ENCODE measurements at regions not wholly inside any gene's neighbourhood (a gene's known extent, or its start where the extent isn't known, plus 50 kb on each side); places are given as distances from the start of the nearest gene placed in this dataset.

DNA sequence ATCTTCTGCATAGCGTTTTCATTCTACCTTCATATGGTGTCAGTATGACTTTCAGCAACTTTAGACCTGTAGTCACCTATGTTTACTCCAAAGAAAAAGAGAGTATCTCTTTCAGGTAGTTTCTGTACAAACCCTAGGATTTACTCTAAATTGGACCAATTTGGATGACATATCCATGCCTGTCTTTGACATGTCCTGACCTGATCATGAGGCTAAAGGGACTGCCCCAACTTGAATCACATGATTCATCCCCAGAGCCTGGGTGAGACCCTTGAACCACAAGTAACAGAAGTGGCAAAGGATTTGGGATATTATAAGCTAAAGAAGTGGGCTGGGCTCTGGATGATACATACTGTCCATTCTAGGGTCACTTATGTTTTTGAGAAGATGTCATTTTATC is 124.5 kb upstream of the CSNK1A1L start:
- DNase-seq (ENCODE audit: low spot score) = no peak
- peaks cover 13% of the 10 kb centered on the region for H3K36me3 Mint-ChIP-seq (ENCODE audit: low read depth)
- TF ChIP-seq, protein P1, sequence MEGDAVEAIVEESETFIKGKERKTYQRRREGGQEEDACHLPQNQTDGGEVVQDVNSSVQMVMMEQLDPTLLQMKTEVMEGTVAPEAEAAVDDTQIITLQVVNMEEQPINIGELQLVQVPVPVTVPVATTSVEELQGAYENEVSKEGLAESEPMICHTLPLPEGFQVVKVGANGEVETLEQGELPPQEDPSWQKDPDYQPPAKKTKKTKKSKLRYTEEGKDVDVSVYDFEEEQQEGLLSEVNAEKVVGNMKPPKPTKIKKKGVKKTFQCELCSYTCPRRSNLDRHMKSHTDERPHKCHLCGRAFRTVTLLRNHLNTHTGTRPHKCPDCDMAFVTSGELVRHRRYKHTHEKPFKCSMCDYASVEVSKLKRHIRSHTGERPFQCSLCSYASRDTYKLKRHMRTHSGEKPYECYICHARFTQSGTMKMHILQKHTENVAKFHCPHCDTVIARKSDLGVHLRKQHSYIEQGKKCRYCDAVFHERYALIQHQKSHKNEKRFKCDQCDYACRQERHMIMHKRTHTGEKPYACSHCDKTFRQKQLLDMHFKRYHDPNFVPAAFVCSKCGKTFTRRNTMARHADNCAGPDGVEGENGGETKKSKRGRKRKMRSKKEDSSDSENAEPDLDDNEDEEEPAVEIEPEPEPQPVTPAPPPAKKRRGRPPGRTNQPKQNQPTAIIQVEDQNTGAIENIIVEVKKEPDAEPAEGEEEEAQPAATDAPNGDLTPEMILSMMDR (IDR thresholded peaks at IDR 0.05) = no peak
- H3K9me3 Mint-ChIP-seq (ENCODE audit: low read depth) = peaks cover 27% of the 10 kb centered on the region
- peaks cover 29% of the 10 kb centered on the region for H3K4me1 Mint-ChIP-seq (ENCODE audit: low read depth)
- no peaks in the 10 kb centered on the region for H3K27me3 Mint-ChIP-seq (ENCODE audit: low read depth)
- H3K4me3 Mint-ChIP-seq (ENCODE audit: unreplicated experiment) = no peak overlapping the region
- H3K27ac Mint-ChIP-seq (ENCODE audit: unreplicated experiment) = no peak overlapping the region

DNA sequence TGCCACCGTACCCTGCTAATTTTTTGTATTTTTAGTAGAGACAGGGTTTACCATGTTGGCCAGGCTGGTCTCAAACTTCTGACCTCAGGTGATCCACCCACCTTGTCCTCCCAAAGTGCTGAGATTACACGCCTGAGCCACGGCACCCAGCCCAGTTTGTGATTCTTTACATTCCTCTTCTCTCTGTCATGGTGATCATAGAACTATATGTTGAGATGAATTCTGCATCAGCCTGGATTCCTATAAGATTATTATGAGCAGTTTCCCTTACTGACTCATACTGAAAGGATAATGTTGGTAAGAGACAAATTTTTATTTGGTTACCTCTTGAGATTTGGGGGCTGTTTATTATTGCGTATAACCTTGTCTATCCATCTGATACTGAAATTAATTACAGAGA is 121.5 kb upstream of the CSNK1A1L start:
- no peaks in the 10 kb centered on the region for H3K27me3 Mint-ChIP-seq (ENCODE audit: low read depth)
- no peak for DNase-seq (ENCODE audit: low spot score)
- TF ChIP-seq, protein P1 (IDR thresholded peaks at IDR 0.05) = no peak
- H3K36me3 Mint-ChIP-seq (ENCODE audit: low read depth) = peaks cover 15% of the 10 kb centered on the region
- no peak overlapping the region for H3K4me3 Mint-ChIP-seq (ENCODE audit: unreplicated experiment)
- H3K4me1 Mint-ChIP-seq (ENCODE audit: low read depth) = peaks cover 45% of the 10 kb centered on the region
- H3K9me3 Mint-ChIP-seq (ENCODE audit: low read depth) = peaks cover 34% of the 10 kb centered on the region
- peak overlapping the region; percentile 52 for H3K27ac Mint-ChIP-seq (ENCODE audit: unreplicated experiment)

DNA sequence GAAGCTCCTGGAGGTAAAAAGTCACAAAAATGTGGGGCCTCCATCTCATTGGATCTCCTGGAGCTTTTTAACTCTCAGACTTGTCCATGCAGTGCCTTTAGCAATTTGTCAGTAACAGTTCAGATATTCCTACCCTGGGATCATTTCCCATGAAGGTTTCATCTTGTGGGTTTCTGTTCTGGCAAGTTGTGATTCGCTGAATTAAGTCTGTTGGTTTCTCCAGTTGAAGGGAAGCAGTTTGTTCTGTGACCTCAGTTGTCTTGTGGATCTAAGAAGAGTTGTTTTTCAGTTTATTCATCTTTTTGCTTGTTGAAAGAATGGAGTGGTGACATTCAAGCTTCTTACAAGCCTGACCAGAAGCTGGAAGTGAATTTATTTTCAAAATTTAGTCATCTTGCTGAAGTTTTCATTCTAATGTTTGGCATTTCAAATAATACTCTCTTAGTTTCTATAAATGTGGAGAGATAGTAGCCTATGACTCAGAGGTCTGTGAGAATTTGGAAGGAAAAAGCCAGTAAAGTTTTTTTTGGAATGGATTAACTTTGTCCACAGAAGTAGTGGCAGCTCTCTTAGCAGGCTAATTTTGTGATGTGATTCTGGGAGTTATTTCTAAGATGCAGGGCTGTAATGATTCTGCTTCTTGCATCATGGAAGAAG is 120.1 kb upstream of the CSNK1A1L start:
- peaks cover 15% of the 10 kb centered on the region for H3K36me3 Mint-ChIP-seq (ENCODE audit: low read depth)
- TF ChIP-seq, protein P1 (IDR thresholded peaks at IDR 0.05) = no peak
- DNase-seq (ENCODE audit: low spot score) = no peak
- peaks cover 34% of the 10 kb centered on the region for H3K9me3 Mint-ChIP-seq (ENCODE audit: low read depth)
- H3K4me3 Mint-ChIP-seq (ENCODE audit: unreplicated experiment) = no peak overlapping the region
- H3K27me3 Mint-ChIP-seq (ENCODE audit: low read depth) = no peaks in the 10 kb centered on the region
- H3K4me1 Mint-ChIP-seq (ENCODE audit: low read depth) = peaks cover 45% of the 10 kb centered on the region
- H3K27ac Mint-ChIP-seq (ENCODE audit: unreplicated experiment) = peak overlapping the region; percentile 80

DNA sequence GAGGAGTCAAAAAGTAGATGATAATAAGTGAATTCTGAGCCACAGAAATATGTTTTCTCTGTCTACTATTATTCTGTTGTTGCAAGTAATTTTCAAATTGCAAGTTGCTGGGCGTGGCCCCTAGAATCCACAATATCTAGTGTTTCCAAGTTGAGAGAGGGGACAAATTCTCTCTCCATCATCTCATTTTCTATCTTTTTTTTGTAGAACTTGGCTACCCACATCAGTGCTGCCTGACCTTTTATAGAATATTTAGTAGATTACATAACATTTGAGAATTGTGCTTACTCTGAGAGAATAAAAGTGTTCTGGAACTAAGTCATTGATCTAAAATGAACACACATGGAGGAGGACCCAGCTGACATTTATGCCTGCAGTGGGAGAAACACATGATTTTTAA is 110.9 kb upstream of the CSNK1A1L start:
- H3K36me3 Mint-ChIP-seq (ENCODE audit: low read depth) = peaks cover 8% of the 10 kb centered on the region

DNA sequence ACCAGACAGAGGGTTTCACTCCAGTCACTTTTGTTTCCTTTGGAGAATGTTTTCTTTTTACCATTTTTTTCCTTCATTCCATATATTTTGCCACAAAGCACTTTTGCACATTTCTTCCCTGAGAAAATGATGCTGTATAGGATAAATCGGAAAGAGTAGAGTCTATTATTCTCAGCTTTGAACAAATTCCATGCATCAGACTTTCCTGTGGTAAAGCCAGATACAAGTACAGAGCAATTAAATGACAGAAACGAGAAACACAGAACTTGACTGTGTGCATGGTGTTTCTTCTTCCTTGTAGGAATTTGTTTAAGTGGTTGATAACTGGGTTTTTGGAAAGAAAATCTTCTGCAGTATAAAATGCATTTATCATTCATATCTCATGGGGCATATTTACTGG is 107.4 kb upstream of the CSNK1A1L start:
- DNase-seq (ENCODE audit: low spot score) = no peak
- Mint-ChIP-seq H3K9me3 (ENCODE audit: low read depth) (peaks cover 7% of the 10 kb centered on the region), H3K4me1 (ENCODE audit: low read depth) (peaks cover 48% of the 10 kb centered on the region), H3K4me3 (ENCODE audit: unreplicated experiment) (no peak overlapping the region), H3K36me3 (ENCODE audit: low read depth) (peaks cover 4% of the 10 kb centered on the region), H3K27me3 (ENCODE audit: low read depth) (no peaks in the 10 kb centered on the region), H3K27ac (ENCODE audit: unreplicated experiment) (peak overlapping the region; percentile 65)
- TF ChIP-seq, protein P1 (IDR thresholded peaks at IDR 0.05) = no peak

More for the DNA sequence above, 110.9 kb upstream of the CSNK1A1L start:
- TF ChIP-seq, protein P1 (IDR thresholded peaks at IDR 0.05) = no peak
- peaks cover 17% of the 10 kb centered on the region for H3K9me3 Mint-ChIP-seq (ENCODE audit: low read depth)
- no peak overlapping the region for H3K4me3 Mint-ChIP-seq (ENCODE audit: unreplicated experiment)
- H3K27ac Mint-ChIP-seq (ENCODE audit: unreplicated experiment) = no peak overlapping the region
- peaks cover 22% of the 10 kb centered on the region for H3K4me1 Mint-ChIP-seq (ENCODE audit: low read depth)
- no peaks in the 10 kb centered on the region for H3K27me3 Mint-ChIP-seq (ENCODE audit: low read depth)
- DNase-seq (ENCODE audit: low spot score) = no peak
